BLaER1 treated with 17β-estradiol and CSF1 and Interleukin-3, amounts not matched to agents 10 nM and 100 nM (cell line): ENCODE measurements at regions not wholly inside any gene's neighbourhood (a gene's known extent, or its start where the extent isn't known, plus 50 kb on each side); places are given as distances from the start of the nearest gene placed in this dataset.
A peak's percentile ranks its signal among the peaks of the same experiment; 100 is the strongest.
"Not testable (repeated sequence)": the region's sequence is repeated elsewhere in the genome, so short reads cannot be mapped to it uniquely, and the experiment has no call there.

Source experiments
- H3K27ac ChIP-seq, 11 experiments: shearing (Covaris generic); formaldehyde crosslinking; 2 replicates each; pipeline ENCODE4 v1.8.1; 2022
- H3K27me3 ChIP-seq, 11 experiments: shearing (Covaris generic); formaldehyde crosslinking; 2 replicates each; pipeline ENCODE4 v1.8.1; 2022
- H3K36me3 ChIP-seq, 11 experiments: shearing (Covaris generic); formaldehyde crosslinking; 2 replicates each; pipeline ENCODE4 v1.8.1; 2022
- H3K4me1 ChIP-seq, 10 experiments: shearing (Covaris generic); formaldehyde crosslinking; 2 replicates each; pipeline ENCODE4 v1.8.1; 2022
- H3K4me2 ChIP-seq, 11 experiments: shearing (Covaris generic); formaldehyde crosslinking; 2 replicates each; pipeline ENCODE4 v1.8.1; 2022
- H3K4me3 ChIP-seq, 10 experiments: shearing (Covaris generic); formaldehyde crosslinking; 2 replicates each; pipeline ENCODE4 v1.8.1; 2022
- H3K9ac ChIP-seq, 11 experiments: shearing (Covaris generic); formaldehyde crosslinking; 2 replicates each; pipeline ENCODE4 v1.8.1; 2022
- H3K9me3 ChIP-seq, 11 experiments: shearing (Covaris generic); formaldehyde crosslinking; replicated peaks in 1 of 11; 2 replicates each; pipeline ENCODE4 v1.8.1; 2022
- H4K20me1 ChIP-seq, 11 experiments: shearing (Covaris generic); formaldehyde crosslinking; 2 replicates each; pipeline ENCODE4 v1.8.1; 2022
- Cebpa-rat ChIP-seq, 11 experiments: shearing (Covaris generic); IDR thresholded peaks; 2 replicates each; pipeline ENCODE4 v1.8.1; 2022

GRCh38 chr1:232705815-232706575, 76.1 kb upstream of the SIPA1L2 start:
- Histone ChIP-seq H3K27ac (peak overlapping the region in 8 of 11 experiments; percentile 56 to 88 (median 78); a peak in 16 of 22 replicates), H4K20me1 (no peaks in the 10 kb centered on the region), H3K4me1 (peaks cover 27 to 65% (median 54%) of the 10 kb centered on the region in 10 experiments), H3K4me2 (peak overlapping the region in 7 of 11 experiments; percentile 61 to 93 (median 77); a peak in 13 of 22 replicates), H3K9me3 (peaks cover 13 to 45% (median 29%) of the 10 kb centered on the region in 11 experiments), H3K27me3 (no peaks in the 10 kb centered on the region), H3K36me3 (peaks cover 0 to 3% (median 0%) of the 10 kb centered on the region in 11 experiments; a peak in 2 of 22 replicates), H3K4me3 (no peak overlapping the region), H3K9ac (peak overlapping the region in 2 of 11 experiments; percentile 48 to 73; a peak in 2 of 22 replicates)
- TF ChIP-seq Cebpa-rat (IDR thresholded peaks at IDR 0.05), result no peak

- Histone ChIP-seq H3K9ac (no peak overlapping the region), H3K27me3 (no peaks in the 10 kb centered on the region), H3K4me2 (no peak overlapping the region), H3K9me3 (peaks cover 2 to 34% (median 17%) of the 10 kb centered on the region in 11 experiments; a peak in 21 of 22 replicates), H3K4me3 (no peak overlapping the region), H3K4me1 (peaks cover 18 to 56% (median 49%) of the 10 kb centered on the region in 10 experiments), H3K36me3 (no peaks in the 10 kb centered on the region), H3K27ac (no peak overlapping the region), H4K20me1 (no peaks in the 10 kb centered on the region)
- TF ChIP-seq Cebpa-rat (IDR thresholded peaks at IDR 0.05), result no peak
These were observed 77.2 kb upstream of the SIPA1L2 start for GRCh38 chr1:232707142-232707541.

DNA sequence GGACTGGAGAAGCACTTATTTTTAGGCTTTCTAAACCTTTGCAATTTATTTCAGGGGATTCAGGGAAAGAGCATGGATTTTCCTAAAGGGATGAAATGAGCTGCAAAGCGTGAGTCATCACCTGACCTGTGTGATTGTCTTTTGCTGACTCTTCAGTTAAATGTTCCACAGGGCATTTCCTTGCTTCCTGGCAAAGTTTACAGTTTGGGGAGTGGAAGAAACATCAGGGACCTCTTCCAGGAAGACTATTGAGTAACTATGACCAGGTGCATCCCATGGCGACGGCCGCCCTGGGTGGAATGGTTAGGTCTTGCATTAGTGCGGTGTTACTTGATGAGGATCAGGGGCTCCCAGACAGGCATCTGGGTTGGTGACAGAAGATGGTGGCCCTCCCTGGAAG, 79.5 kb upstream of the SIPA1L2 start:
- TF ChIP-seq Cebpa-rat (IDR thresholded peaks at IDR 0.05), result no peak
- Histone ChIP-seq H3K36me3 (no peaks in the 10 kb centered on the region), H3K4me3 (no peak overlapping the region), H3K27ac (no peak overlapping the region), H4K20me1 (no peaks in the 10 kb centered on the region), H3K9me3 (peaks cover 0 to 27% (median 11%) of the 10 kb centered on the region in 11 experiments; a peak in 15 of 22 replicates), H3K4me2 (peak overlapping the region; percentile 11 to 50 (median 30); a peak in 15 of 22 replicates), H3K9ac (no peak overlapping the region), H3K27me3 (no peaks in the 10 kb centered on the region), H3K4me1 (peaks cover 6 to 33% (median 26%) of the 10 kb centered on the region in 10 experiments)

GRCh38 chr1:232711996-232712395, 82.1 kb upstream of the SIPA1L2 start:
- H3K36me3 ChIP-seq, result no peaks in the 10 kb centered on the region
- no peak overlapping the region for H3K4me2 ChIP-seq
- no peak overlapping the region for H3K27ac ChIP-seq
- peaks cover 6 to 10% (median 8%) of the 10 kb centered on the region in 10 experiments; a peak in 16 of 20 replicates for H3K4me1 ChIP-seq
- H4K20me1 ChIP-seq, result no peaks in the 10 kb centered on the region
- no peak overlapping the region for H3K9ac ChIP-seq
- no peaks in the 10 kb centered on the region for H3K27me3 ChIP-seq
- H3K9me3 ChIP-seq, result peaks cover 0 to 27% (median 12%) of the 10 kb centered on the region in 11 experiments; a peak in 15 of 22 replicates
- no peak overlapping the region for H3K4me3 ChIP-seq
- no peak for TF ChIP-seq Cebpa-rat (IDR thresholded peaks at IDR 0.05)

DNA sequence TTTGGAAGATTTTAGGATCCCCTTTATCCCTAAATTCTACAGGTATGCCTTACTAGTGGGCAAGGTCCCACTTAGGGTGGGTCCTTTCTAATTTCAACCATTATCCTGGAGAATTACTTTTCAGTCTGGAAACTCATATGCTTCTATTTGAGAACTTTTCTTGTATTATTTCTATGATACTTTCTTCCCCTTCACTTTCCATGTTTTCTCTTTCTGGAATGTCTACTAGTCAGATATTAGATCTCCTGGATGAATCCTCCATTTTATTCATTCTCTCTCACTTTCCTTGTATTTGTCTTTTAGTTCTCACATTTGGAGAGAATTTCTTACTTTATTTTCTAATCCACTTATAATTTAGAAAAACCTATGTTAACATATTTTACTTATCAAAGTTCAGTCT, 83.9 kb upstream of the SIPA1L2 start:
- Histone ChIP-seq H3K4me1 (peaks cover 6 to 10% (median 8%) of the 10 kb centered on the region in 10 experiments; a peak in 16 of 20 replicates), H3K9me3 (peaks cover 4 to 34% (median 21%) of the 10 kb centered on the region in 11 experiments), H3K4me2 (no peak overlapping the region), H3K4me3 (no peak overlapping the region), H3K27ac (no peak overlapping the region), H4K20me1 (no peaks in the 10 kb centered on the region), H3K27me3 (no peaks in the 10 kb centered on the region), H3K9ac (no peak overlapping the region), H3K36me3 (no peaks in the 10 kb centered on the region)
- TF ChIP-seq Cebpa-rat (IDR thresholded peaks at IDR 0.05), result no peak

- no peak overlapping the region for H3K4me3 ChIP-seq
- H3K27ac ChIP-seq, result no peak overlapping the region
- H3K9ac ChIP-seq, result no peak overlapping the region
- H4K20me1 ChIP-seq, result no peaks in the 10 kb centered on the region
- TF ChIP-seq Cebpa-rat (IDR thresholded peaks at IDR 0.05), result no peak
- H3K4me2 ChIP-seq, result no peak overlapping the region
- H3K9me3 ChIP-seq, result peaks cover 18 to 36% (median 27%) of the 10 kb centered on the region in 11 experiments
- H3K36me3 ChIP-seq, result no peaks in the 10 kb centered on the region; a peak in 1 of 22 replicates
- H3K4me1 ChIP-seq, result peaks cover 0 to 12% (median 6%) of the 10 kb centered on the region in 10 experiments; a peak in 13 of 20 replicates
- no peaks in the 10 kb centered on the region for H3K27me3 ChIP-seq
These were observed 85.2 kb upstream of the SIPA1L2 start for GRCh38 chr1:232715154-232715553.

DNA sequence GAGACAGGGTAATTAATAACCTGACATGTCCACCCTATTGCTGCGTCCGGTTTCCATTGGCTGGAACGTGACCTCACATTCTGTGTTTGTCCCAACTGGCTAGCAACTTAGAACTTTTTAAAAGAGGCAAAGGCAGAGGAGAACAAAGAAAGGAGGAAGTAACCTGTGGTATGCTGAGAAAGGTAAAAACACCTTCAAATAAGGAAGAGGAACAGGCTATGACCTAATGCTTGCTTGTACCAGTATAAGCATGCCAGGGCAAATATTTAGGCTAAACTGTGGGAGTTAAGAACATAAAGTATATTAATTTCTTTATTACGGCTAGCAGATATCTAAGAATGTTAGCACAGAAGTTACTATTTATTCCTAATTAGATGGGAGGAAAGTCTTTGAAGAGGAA, 87.3 kb upstream of the MAP10 start:
- H3K4me1 ChIP-seq, result peaks cover 0 to 27% (median 11%) of the 10 kb centered on the region in 10 experiments; a peak in 13 of 20 replicates

DNA sequence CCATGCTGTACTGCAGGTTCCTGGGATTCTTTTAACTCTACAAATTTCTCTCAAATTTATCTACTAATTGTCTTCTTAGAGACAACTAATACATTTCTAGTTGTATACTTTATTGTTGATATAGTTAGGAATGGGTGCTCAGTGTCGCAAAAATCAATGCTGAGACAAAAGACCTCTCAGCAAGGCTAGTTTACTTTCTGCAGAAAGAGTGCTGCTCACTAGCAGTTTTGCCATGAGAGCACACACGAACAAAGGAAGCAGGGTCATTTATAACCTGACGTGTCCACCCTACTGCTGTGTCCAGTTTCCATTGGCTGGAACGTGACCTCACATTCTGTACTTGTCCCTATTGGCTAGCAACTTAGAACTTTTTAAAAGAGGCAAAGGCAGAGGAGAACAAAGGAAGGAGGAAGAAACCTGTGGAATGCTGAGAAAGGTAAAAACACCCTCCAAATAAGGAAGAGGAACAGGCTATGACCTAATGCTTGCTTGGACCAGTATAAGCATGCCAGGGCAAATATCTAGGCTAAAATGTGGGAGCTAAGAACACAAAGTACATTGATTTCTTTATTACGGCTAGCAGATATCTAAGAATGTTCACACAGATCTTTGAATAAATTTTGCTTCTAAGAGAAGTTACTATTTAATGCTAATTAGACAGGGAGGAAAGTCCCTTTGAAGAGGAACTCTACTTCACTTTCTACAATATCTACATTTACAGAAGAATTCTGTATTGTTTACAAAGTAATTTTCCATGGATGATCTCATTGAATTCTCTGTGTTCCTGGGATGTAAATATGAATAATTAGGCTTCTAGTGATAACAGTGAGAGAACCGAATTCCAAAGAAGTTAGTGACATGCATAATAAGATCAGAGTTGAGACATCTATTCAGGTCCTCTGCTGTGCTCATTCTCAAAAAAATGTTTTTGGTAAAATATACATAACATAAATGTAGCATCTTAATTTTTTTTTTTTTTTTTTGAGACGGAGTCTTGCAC, 86.0 kb upstream of the MAP10 start:
- Histone ChIP-seq H4K20me1 (no peaks in the 10 kb centered on the region), H3K36me3 (no peaks in the 10 kb centered on the region; a peak in 1 of 22 replicates), H3K4me1 (peaks cover 0 to 27% (median 11%) of the 10 kb centered on the region in 10 experiments; a peak in 13 of 20 replicates), H3K27me3 (no peaks in the 10 kb centered on the region), H3K9me3 (peaks cover 26 to 70% (median 52%) of the 10 kb centered on the region in 11 experiments), H3K4me2 (peak overlapping the region in 8 of 11 experiments; percentile 17 to 62 (median 42); a peak in 14 of 22 replicates), H3K4me3 (peak overlapping the region in 2 of 10 experiments; percentile 3 to 37; a peak in 1 of 20 replicates), H3K27ac (peak overlapping the region in 9 of 11 experiments; percentile 13 to 75 (median 49); a peak in 14 of 22 replicates), H3K9ac (peak overlapping the region in 1 of 11 experiments; percentile 37; a peak in 1 of 22 replicates)
- TF ChIP-seq Cebpa-rat (IDR thresholded peaks at IDR 0.05), result no peak

More for the DNA sequence above, 87.3 kb upstream of the MAP10 start:
- H3K9ac ChIP-seq, H4K20me1 ChIP-seq, H3K27me3 ChIP-seq, H3K36me3 ChIP-seq, H3K27ac ChIP-seq, H3K4me3 ChIP-seq: not testable (repeated sequence)
- Histone ChIP-seq H3K4me2 (0 out of 22 replicates have a peak overlapping the region, but pooled peaks of 1 of the 11 experiments have one; percentile 4), H3K9me3 (peaks cover 21 to 58% (median 46%) of the 10 kb centered on the region in 11 experiments)
